Natural killer cell (primary cell): ENCODE measurements at regions not wholly inside any gene's neighbourhood (a gene's known extent, or its start where the extent isn't known, plus 50 kb on each side); places are given as distances from the start of the nearest gene placed in this dataset.

Experiments used
- ATAC-seq, 3 donors: fragments of 150-1000 bp in 2 of 3; fragments of 200-7000 bp in 1 of 3; cut with Tn5 transposase; 1 replicate in 1 of 3; 2 replicates in 2 of 3; pipeline ENCODE4 v1.10.0; 2021; ENCODE audit warnings: mild to moderate bottlenecking in 2 of 3, moderate library complexity in 2 of 3
- DNase-seq, 2 donors: peaks; one replicate each; pipeline versions ENCODE4 v3.0.0 to v3.0.0-alpha.2; 2013 to 2021; ENCODE audit warnings: mixed read lengths in 1 of 2
- H3K27ac ChIP-seq: one replicate; pipeline ENCODE4 v1.5.1; 2013; ENCODE audit warnings: mild to moderate bottlenecking, low read length
- H3K27me3 ChIP-seq: one replicate; pipeline ENCODE4 v1.6.1; 2013; ENCODE audit warnings: low read length; ENCODE audit not compliant: control insufficient read depth, insufficient read depth
- H3K36me3 ChIP-seq: one replicate; pipeline ENCODE4 v1.6.1; 2013; ENCODE audit warnings: low read length; ENCODE audit not compliant: control insufficient read depth, insufficient read depth
- H3K4me1 ChIP-seq: one replicate; pipeline ENCODE4 v1.6.1; 2013; ENCODE audit warnings: low read length; ENCODE audit not compliant: control insufficient read depth, insufficient read depth
- H3K4me3 ChIP-seq: one replicate; pipeline ENCODE4 v1.5.1; 2013; ENCODE audit warnings: low read length
- H3K9me3 ChIP-seq: one replicate; pipeline ENCODE4 v1.6.1; 2013; ENCODE audit warnings: low read length; ENCODE audit not compliant: control insufficient read depth, insufficient read depth
- H3K27ac Mint-ChIP-seq, 2 donors: one replicate each; pipeline ENCODE4 v1.8.0; 2022; ENCODE audit warnings: mild to moderate bottlenecking in 2 of 2, mixed read lengths in 2 of 2, moderate library complexity in 1 of 2
- H3K27me3 Mint-ChIP-seq, 2 donors: one replicate each; pipeline ENCODE4 v1.8.0; 2022; ENCODE audit warnings: low read depth in 2 of 2, mixed read lengths in 2 of 2
- H3K36me3 Mint-ChIP-seq: one replicate; pipeline ENCODE4 v1.8.0; 2022; ENCODE audit warnings: mixed read lengths
- H3K4me1 Mint-ChIP-seq, 2 donors: one replicate each; pipeline ENCODE4 v1.8.0; 2022; ENCODE audit warnings: mixed read lengths in 2 of 2
- H3K4me3 Mint-ChIP-seq: one replicate; pipeline ENCODE4 v1.8.0; 2022; ENCODE audit warnings: mild to moderate bottlenecking, moderate library complexity, mixed read lengths
- H3K9me3 Mint-ChIP-seq, 2 donors: one replicate each; pipeline ENCODE4 v1.8.0; 2022; ENCODE audit warnings: mixed read lengths in 2 of 2
- WGBS: methylation state at CpG from one replicate; pipeline ENCODE4 v1.1.7; 2013; ENCODE audit warnings: missing lambda C conversion rate; ENCODE audit not compliant: insufficient coverage; 5-methylcytosine and 5-hydroxymethylcytosine counted together
- intact Hi-C: fragments of 100-400 bp; cut with micrococcal nuclease; formaldehyde crosslinking; loops from one replicate; pipeline ENCODE4 v1.14.2; 2022
- TF ChIP-seq, protein P1 (sequence below): fragments of 200-600 bp; IDR thresholded peaks from one replicate; pipeline ENCODE4 v1.8.0; 2022; ENCODE audit warnings: antibody characterized with exemption

DNA sequence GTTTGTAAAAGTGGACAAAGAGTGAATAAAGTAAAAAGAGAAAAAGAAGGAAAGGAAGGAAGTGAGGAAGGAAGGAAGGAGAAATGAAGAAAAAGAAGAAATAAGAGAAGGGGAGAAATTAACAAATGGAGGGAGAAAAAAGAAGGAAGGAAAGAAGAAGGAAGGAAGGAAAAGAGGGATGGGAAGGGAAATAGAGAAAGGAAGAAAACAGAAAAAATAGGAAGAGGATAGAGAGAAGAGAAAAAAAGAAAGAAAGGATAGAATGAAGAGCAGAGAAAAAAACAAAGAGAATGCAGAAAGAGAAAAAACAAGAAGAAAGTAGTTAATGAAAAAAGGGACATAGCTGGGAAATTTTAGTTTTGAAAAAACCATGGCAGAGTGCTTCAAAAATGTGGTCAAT, 361.8 kb downstream of the EPHA7 start:
- Mint-ChIP-seq H3K36me3 (no peaks in the 10 kb centered on the region), H3K27ac (no peak overlapping the region), H3K9me3 (peaks cover 24 to 25% of the 10 kb centered on the region in 2 donors), H3K4me3 (no peak overlapping the region), H3K4me1 (no peaks in the 10 kb centered on the region), H3K27me3 (no peaks in the 10 kb centered on the region)
- no peaks in the 10 kb centered on the region for H3K27me3 ChIP-seq
- ATAC-seq (no peak), DNase-seq (no peak)
- TF ChIP-seq, protein P1, sequence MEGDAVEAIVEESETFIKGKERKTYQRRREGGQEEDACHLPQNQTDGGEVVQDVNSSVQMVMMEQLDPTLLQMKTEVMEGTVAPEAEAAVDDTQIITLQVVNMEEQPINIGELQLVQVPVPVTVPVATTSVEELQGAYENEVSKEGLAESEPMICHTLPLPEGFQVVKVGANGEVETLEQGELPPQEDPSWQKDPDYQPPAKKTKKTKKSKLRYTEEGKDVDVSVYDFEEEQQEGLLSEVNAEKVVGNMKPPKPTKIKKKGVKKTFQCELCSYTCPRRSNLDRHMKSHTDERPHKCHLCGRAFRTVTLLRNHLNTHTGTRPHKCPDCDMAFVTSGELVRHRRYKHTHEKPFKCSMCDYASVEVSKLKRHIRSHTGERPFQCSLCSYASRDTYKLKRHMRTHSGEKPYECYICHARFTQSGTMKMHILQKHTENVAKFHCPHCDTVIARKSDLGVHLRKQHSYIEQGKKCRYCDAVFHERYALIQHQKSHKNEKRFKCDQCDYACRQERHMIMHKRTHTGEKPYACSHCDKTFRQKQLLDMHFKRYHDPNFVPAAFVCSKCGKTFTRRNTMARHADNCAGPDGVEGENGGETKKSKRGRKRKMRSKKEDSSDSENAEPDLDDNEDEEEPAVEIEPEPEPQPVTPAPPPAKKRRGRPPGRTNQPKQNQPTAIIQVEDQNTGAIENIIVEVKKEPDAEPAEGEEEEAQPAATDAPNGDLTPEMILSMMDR, result no peak
- no peak overlapping the region for H3K4me3 ChIP-seq
- H3K36me3 ChIP-seq, result no peaks in the 10 kb centered on the region
- intact Hi-C loops, result no loop called here
- peaks cover 3% of the 10 kb centered on the region for H3K9me3 ChIP-seq
- no peak overlapping the region for H3K27ac ChIP-seq
- no peaks in the 10 kb centered on the region for H3K4me1 ChIP-seq

DNA sequence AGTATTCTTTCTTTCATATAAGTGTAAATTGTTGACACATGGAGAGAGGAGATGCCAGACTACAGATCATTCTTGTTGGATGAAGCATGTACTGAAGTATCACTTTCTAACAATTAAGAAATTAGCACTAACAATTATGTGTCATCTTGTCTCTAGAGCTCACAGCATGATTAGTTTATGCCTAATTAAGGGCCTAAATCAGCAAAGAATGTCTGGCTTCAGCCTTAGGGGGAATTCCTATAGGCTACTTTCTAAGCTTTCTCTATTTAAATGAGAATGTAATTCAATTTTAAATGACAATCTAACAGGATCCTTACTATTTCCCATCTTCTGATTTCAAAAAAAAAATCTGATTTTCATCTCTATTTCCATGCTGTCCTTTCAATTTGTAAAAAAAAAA, 371.0 kb downstream of the EPHA7 start:
- Mint-ChIP-seq H3K27ac (no peak overlapping the region), H3K27me3 (no peaks in the 10 kb centered on the region), H3K4me3 (no peak overlapping the region), H3K4me1 (no peaks in the 10 kb centered on the region), H3K36me3 (peaks cover 6% of the 10 kb centered on the region), H3K9me3 (peaks cover 2 to 9% of the 10 kb centered on the region in 2 donors)
- Histone ChIP-seq H3K4me3 (no peak overlapping the region), H3K27ac (no peak overlapping the region), H3K9me3 (no peaks in the 10 kb centered on the region), H3K4me1 (no peaks in the 10 kb centered on the region), H3K27me3 (no peaks in the 10 kb centered on the region), H3K36me3 (no peaks in the 10 kb centered on the region)
- ATAC-seq (no peak), DNase-seq (no peak)
- intact Hi-C loops, result no loop called here
- TF ChIP-seq, protein P1, result no peak

- Histone ChIP-seq H3K27me3 (no peaks in the 10 kb centered on the region), H3K9me3 (no peaks in the 10 kb centered on the region), H3K4me1 (no peaks in the 10 kb centered on the region), H3K36me3 (no peaks in the 10 kb centered on the region), H3K4me3 (no peak overlapping the region), H3K27ac (no peak overlapping the region)
- intact Hi-C loops, result no loop called here
- no peak overlapping the region for H3K4me3 Mint-ChIP-seq
- DNase-seq (no peak), ATAC-seq (no peak)
- peaks cover 6% of the 10 kb centered on the region for H3K36me3 Mint-ChIP-seq
- WGBS, result 84% methylated on average over 3 of the region's 3 CpGs
- H3K27ac Mint-ChIP-seq, result no peak overlapping the region
- no peaks in the 10 kb centered on the region for H3K4me1 Mint-ChIP-seq
- H3K27me3 Mint-ChIP-seq, result no peaks in the 10 kb centered on the region
- peaks cover 4 to 9% of the 10 kb centered on the region in 2 donors for H3K9me3 Mint-ChIP-seq
- TF ChIP-seq, protein P1, result no peak
These were observed 372.3 kb downstream of the EPHA7 start for GRCh38 chr6:93047033-93047432.

- Mint-ChIP-seq H3K27me3 (no peaks in the 10 kb centered on the region), H3K4me1 (no peaks in the 10 kb centered on the region), H3K27ac (no peak overlapping the region), H3K4me3 (no peak overlapping the region), H3K9me3 (peaks cover 8 to 10% of the 10 kb centered on the region in 2 donors), H3K36me3 (peaks cover 6% of the 10 kb centered on the region)
- Histone ChIP-seq H3K27me3 (no peaks in the 10 kb centered on the region), H3K36me3 (no peaks in the 10 kb centered on the region), H3K9me3 (no peaks in the 10 kb centered on the region), H3K4me3 (no peak overlapping the region), H3K4me1 (no peaks in the 10 kb centered on the region), H3K27ac (no peak overlapping the region)
- DNase-seq (no peak), ATAC-seq (no peak)
- intact Hi-C loops, result no loop called here
- WGBS, result 67% methylated on average over 1 of the region's 1 CpG
- TF ChIP-seq, protein P1, result no peak
These were observed 374.2 kb downstream of the EPHA7 start for GRCh38 chr6:93045156-93045555.
